GM10266 (cell line): ENCODE measurements at regions not wholly inside any gene's neighbourhood (a gene's known extent, or its start where the extent isn't known, plus 50 kb on each side); places are given as distances from the start of the nearest gene placed in this dataset.

Source experiments
- DNase-seq: peaks from one replicate; pipeline ENCODE4 v3.0.0; 2012; ENCODE audit errors: extremely low spot score
- CTCF ChIP-seq: IDR thresholded peaks from 2 replicates; pipeline ENCODE4 v1.5.1; 2012; ENCODE audit warnings: mild to moderate bottlenecking, low read depth; ENCODE audit not compliant: control insufficient read depth, insufficient read depth; ENCODE audit errors: missing control alignments

GRCh38 chr4:81353861-81354260, 117.8 kb downstream of the RASGEF1B start:
- DNase-seq: no peak
- TF ChIP-seq CTCF: no peak

DNA sequence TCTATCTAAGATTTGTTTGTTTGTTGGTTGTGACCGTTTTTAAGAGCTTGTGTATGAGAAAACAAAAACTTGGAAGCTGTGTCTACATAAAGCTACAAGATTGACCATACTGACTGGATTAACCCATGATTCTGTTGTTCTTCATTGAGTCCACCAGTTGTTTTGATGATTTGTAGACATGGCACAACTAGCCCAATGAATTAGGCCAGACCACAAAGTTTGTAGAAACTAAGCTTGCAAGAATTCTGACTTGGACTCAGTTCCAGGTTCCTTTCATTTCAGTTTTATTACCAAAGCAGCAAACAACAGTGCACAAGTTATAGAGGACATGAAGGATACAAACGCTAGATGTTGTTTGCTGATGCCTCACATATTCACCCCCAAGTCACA, 119.3 kb downstream of the RASGEF1B start:
- TF ChIP-seq CTCF: no peak
- DNase-seq: no peak

GRCh38 chr4:81351654-81352445, 119.9 kb downstream of the RASGEF1B start:
- TF ChIP-seq CTCF: peak; percentile 91
- peak; percentile 34 for DNase-seq

DNA sequence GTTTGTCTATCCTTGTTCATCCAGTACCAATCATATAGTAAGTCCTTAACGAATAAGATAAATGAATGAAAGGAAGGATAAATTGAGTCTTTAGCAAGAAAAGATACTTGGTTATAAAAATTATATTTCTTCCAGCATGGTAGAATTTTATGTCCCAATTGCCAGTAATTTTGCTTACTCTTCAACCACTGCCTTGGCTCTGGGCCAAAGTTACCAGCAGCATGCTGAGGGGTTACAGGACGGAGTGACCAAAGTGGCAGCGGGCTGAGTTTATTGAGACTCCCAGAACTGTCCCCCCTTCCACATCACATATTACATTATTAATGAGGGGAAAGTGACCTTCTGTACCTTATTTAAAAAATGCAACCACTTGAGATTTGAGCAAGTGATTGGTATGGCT, 121.7 kb downstream of the RASGEF1B start:
- no peak for DNase-seq
- TF ChIP-seq CTCF: no peak

DNA sequence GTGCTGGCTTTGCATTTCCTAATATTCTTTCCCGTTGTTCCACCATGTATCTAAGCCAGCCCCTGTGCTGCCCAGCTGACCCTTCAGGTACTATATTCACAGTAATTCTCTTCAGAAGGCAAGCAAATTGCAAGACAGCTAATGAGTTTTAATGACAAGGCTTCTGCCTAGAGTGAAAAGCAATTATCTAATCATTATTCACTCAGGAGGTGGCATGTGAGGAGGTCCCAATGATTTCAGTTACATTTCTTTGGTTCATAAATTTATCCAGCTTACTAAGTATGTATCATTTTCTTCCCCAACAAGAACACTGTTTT, 123.0 kb downstream of the RASGEF1B start:
- no peak for DNase-seq
- TF ChIP-seq CTCF: no peak

- TF ChIP-seq CTCF: no peak
- no peak for DNase-seq
Measured at GRCh38 chr4:81348086-81348777, 123.5 kb downstream of the RASGEF1B start.

DNA sequence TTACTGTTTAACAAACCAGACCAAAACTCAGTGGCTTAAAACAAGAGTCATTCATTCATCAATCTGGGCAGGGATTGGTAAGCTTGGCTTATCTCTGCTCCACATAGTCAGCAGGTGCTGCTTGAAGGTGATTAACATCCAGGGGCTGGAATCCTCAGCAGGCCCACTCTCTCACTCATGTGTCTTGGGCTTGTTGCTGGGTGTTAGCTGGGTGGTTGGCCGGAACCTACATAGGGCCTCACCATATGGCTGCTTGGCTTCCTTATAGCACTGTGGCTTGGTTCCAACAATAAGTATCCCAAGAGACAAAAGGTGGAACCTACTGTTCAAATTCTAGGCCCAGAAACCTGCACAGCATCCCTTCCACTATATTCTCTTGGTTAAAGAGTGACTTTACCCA, 125.0 kb downstream of the RASGEF1B start:
- DNase-seq: no peak
- no peak for TF ChIP-seq CTCF
